Spleen (tissue), 7 donors: ENCODE measurements at regions not wholly inside any gene's neighbourhood (a gene's known extent, or its start where the extent isn't known, plus 50 kb on each side); places are given as distances from the start of the nearest gene placed in this dataset.

Experiments used
- POLR2A ChIP-seq, 3 donors: fragments of 450-650 bp; IDR thresholded peaks; one replicate each; pipeline ENCODE4 v1.5.1; 2017; ENCODE audit warnings: antibody characterized with exemption in 3 of 3, mild to moderate bottlenecking in 1 of 3
- POLR2AphosphoS5 ChIP-seq, 3 donors: sonication (generic); formaldehyde crosslinking; IDR thresholded peaks; one replicate each; pipeline ENCODE4 v1.5.1; 2017; ENCODE audit warnings: antibody characterized with exemption in 3 of 3
- TF ChIP-seq, protein P1 (sequence below), 11 experiments: fragments of 200-600 bp in 7 of 11; fragments of 450-650 bp in 4 of 11; sonication (generic) in 4 of 11; IDR thresholded peaks in 8 of 11; conservative IDR thresholded peaks in 3 of 11; 1 replicate in 7 of 11; 2 replicates in 4 of 11; pipeline versions ENCODE4 v1.4.0 to v1.8.0; 2016 to 2021; ENCODE audit warnings: antibody characterized with exemption in 11 of 11, inconsistent platforms in 4 of 11, mild to moderate bottlenecking in 1 of 11
- donor health status: DM: no; HTN: no; CAD: no; lungs with moderate emphysema.
- donor health status: DM: no; HTN: no; CAD: no.
- donor health status: DM: no; HTN: no; CAD: no.

DNA sequence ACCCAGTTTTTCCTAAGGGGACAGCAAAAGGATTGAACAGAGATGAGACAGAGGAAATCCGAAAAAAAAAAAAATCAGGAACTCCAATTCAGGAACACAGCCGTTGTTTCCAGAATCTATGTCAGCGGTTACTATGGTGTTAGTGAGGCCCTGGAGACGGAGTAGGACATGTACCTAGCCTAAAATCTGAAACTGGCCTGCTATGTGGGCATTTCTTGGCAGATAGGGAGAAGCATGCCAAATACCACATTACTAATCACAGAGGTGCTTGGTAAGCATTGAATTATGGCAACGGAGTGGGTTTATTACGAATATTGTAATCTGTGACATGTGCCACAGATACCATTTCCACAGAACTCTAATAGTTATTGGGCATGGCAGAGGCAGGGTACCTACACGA, 530.6 kb downstream of the CCDC85A start:
- TF ChIP-seq POLR2A (IDR thresholded peaks at IDR 0.05) (no peak), POLR2AphosphoS5 (IDR thresholded peaks at IDR 0.05) (no peak)
- TF ChIP-seq, protein P1, sequence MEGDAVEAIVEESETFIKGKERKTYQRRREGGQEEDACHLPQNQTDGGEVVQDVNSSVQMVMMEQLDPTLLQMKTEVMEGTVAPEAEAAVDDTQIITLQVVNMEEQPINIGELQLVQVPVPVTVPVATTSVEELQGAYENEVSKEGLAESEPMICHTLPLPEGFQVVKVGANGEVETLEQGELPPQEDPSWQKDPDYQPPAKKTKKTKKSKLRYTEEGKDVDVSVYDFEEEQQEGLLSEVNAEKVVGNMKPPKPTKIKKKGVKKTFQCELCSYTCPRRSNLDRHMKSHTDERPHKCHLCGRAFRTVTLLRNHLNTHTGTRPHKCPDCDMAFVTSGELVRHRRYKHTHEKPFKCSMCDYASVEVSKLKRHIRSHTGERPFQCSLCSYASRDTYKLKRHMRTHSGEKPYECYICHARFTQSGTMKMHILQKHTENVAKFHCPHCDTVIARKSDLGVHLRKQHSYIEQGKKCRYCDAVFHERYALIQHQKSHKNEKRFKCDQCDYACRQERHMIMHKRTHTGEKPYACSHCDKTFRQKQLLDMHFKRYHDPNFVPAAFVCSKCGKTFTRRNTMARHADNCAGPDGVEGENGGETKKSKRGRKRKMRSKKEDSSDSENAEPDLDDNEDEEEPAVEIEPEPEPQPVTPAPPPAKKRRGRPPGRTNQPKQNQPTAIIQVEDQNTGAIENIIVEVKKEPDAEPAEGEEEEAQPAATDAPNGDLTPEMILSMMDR (IDR thresholded peaks at IDR 0.05 in 8 of 11, conservative IDR thresholded peaks at IDR 0.05 in 3 of 11): no peak
